Kidney (tissue), 13 donors: ENCODE measurements at regions not wholly inside any gene's neighbourhood (a gene's known extent, or its start where the extent isn't known, plus 50 kb on each side); places are given as distances from the start of the nearest gene placed in this dataset.
A peak's percentile ranks its signal among the peaks of the same experiment; 100 is the strongest.

Experiments used
- DNase-seq, 5 donors: peaks; one replicate each; pipeline ENCODE4 v3.0.0-alpha.2; 2013 to 2020
- FAIRE-seq: peaks from 2 replicates; lab custom pipeline; 2012; peaks lifted over from hg19 to GRCh38; lab: Jason Lieb, UNC
- H3K27ac ChIP-seq, 2 donors: one replicate each; pipeline ENCODE4 v1.7.0; 2013; ENCODE audit warnings: low read depth in 2 of 2, low read length in 2 of 2, inconsistent platforms in 1 of 2
- H3K27me3 ChIP-seq: one replicate; pipeline ENCODE4 v1.7.1; 2013; ENCODE audit warnings: low read length, inconsistent platforms; ENCODE audit not compliant: control insufficient read depth, insufficient read depth
- H3K36me3 ChIP-seq, 3 donors: one replicate each; pipeline versions ENCODE4 v1.7.0 to v1.7.1; 2013; ENCODE audit warnings: low read length in 3 of 3, control low read depth in 1 of 3, inconsistent platforms in 1 of 3; ENCODE audit not compliant: insufficient read depth in 3 of 3, control insufficient read depth in 2 of 3
- H3K4me1 ChIP-seq, 3 donors: one replicate each; pipeline versions ENCODE4 v1.7.0 to v1.7.1; 2013; ENCODE audit warnings: low read length in 3 of 3, inconsistent platforms in 1 of 3, low read depth in 1 of 3; ENCODE audit not compliant: control insufficient read depth in 2 of 3, insufficient read depth in 2 of 3
- H3K4me3 ChIP-seq, 3 donors: one replicate each; pipeline versions ENCODE4 v1.7.0 to v1.8.1; 2013; ENCODE audit warnings: low read length in 3 of 3, control low read depth in 1 of 3, inconsistent platforms in 1 of 3
- H3K9ac ChIP-seq, 3 donors: one replicate each; pipeline versions ENCODE4 v1.7.0 to v1.7.1; 2013; ENCODE audit warnings: low read length in 3 of 3, control low read depth in 1 of 3, inconsistent platforms in 1 of 3
- H3K9me3 ChIP-seq, 3 donors: one replicate each; pipeline versions ENCODE4 v1.7.0 to v1.7.1; 2013; ENCODE audit warnings: low read length in 3 of 3, control low read depth in 1 of 3, inconsistent platforms in 1 of 3; ENCODE audit not compliant: control insufficient read depth in 2 of 3, insufficient read depth in 1 of 3
- intact Hi-C: fragments of 100-400 bp; cut with DNase I; formaldehyde crosslinking; loops from one replicate; pipeline ENCODE4 v1.11.1; 2022
- TF ChIP-seq, protein P1 (sequence below): IDR thresholded peaks from 3 replicates; pipeline ENCODE4 v1.5.1; 2012; ENCODE audit warnings: mild to moderate bottlenecking, moderate library complexity, borderline replicate concordance; ENCODE audit not compliant: insufficient read depth; ENCODE audit errors: extremely low read depth
- donor health status: control.
- donor health status: control.
- donor health status: control.
- donor health status: control.
- donor health status: control.
- donor health status: DM: yes; HTN: yes; CAD: no.
- donor health status: Normal renal cell carcinoma (clear cell type).

DNA sequence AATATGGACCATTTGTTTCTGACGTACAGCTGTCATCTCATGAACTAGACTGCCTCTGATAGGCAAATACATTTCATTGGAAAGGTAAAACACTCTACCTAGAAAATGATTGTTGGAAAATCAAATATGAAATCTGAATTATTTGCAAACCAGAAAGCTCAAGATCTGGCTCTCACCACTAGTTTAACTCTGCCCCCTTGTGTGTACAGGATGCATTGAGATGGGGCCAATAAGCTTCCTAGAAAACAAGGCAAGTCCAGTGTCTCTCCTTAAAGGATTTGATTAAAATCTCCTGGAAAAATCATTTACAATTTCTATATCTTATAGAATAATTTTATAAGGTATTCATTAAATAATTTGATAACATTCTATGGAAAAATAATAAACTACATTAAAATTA, 311.9 kb upstream of the ANKH start:
- TF ChIP-seq, protein P1, sequence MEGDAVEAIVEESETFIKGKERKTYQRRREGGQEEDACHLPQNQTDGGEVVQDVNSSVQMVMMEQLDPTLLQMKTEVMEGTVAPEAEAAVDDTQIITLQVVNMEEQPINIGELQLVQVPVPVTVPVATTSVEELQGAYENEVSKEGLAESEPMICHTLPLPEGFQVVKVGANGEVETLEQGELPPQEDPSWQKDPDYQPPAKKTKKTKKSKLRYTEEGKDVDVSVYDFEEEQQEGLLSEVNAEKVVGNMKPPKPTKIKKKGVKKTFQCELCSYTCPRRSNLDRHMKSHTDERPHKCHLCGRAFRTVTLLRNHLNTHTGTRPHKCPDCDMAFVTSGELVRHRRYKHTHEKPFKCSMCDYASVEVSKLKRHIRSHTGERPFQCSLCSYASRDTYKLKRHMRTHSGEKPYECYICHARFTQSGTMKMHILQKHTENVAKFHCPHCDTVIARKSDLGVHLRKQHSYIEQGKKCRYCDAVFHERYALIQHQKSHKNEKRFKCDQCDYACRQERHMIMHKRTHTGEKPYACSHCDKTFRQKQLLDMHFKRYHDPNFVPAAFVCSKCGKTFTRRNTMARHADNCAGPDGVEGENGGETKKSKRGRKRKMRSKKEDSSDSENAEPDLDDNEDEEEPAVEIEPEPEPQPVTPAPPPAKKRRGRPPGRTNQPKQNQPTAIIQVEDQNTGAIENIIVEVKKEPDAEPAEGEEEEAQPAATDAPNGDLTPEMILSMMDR, result no peak
- Histone ChIP-seq H3K4me3 (no peak overlapping the region), H3K9me3 (no peaks in the 10 kb centered on the region), H3K4me1 (no peaks in the 10 kb centered on the region), H3K9ac (no peak overlapping the region), H3K27me3 (no peaks in the 10 kb centered on the region), H3K36me3 (no peaks in the 10 kb centered on the region), H3K27ac (no peak overlapping the region)
- FAIRE-seq (no peak), DNase-seq (peak in 1 of 5 donors; percentile 7)
- intact Hi-C loops, result no loop called here

DNA sequence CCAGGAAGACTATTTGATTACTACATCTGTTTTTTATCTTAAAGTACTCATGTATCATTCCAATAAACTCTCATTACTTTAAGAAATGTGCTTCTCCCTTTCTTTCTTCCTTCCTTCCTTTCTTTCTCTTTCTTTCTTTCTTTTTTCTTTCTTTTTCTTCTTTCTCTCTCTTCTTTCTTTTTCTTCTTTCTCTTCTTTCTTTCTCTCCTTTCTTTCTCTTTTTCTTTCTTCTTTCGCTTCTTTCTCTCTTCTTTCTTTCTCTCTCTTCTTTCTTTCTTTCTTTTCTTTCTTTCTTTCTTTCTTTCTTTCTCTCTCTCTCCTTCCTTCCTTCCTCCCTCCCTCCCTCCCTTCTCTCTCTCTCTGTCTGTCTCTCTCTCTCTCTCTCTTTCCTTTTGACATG, 298.6 kb upstream of the ANKH start:
- H3K27me3 ChIP-seq, result no peaks in the 10 kb centered on the region
- H3K9ac ChIP-seq, result no peak overlapping the region
- no peak overlapping the region for H3K27ac ChIP-seq
- peaks cover 0 to 9% (median 0%) of the 10 kb centered on the region in 3 donors for H3K9me3 ChIP-seq
- TF ChIP-seq, protein P1, result no peak
- DNase-seq (no peak), FAIRE-seq (no peak)
- intact Hi-C loops, result no loop called here
- no peak overlapping the region for H3K4me3 ChIP-seq
- H3K36me3 ChIP-seq, result no peaks in the 10 kb centered on the region
- no peaks in the 10 kb centered on the region for H3K4me1 ChIP-seq

DNA sequence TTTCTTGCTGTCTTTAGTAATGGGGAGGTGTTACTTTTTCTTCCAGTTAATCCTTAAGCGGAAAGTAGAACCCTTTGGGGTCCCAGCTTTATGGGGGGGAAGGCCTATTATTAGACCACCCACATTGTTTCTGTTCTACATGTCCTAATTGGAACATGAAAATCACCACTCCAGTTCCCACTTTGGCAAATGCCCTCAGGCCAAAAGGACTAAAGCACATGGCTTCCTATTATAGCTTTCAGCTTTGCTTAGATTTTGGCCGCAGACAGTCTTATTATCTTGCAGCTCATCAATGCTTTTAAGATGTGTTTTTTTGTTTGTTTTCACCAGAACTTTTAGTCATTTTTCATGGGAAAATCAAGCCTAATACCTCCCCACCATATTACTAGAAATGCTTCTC, 296.8 kb upstream of the ANKH start:
- no peaks in the 10 kb centered on the region for H3K27me3 ChIP-seq
- H3K4me1 ChIP-seq, result no peaks in the 10 kb centered on the region
- no peak overlapping the region for H3K4me3 ChIP-seq
- H3K9ac ChIP-seq, result no peak overlapping the region
- no peaks in the 10 kb centered on the region for H3K9me3 ChIP-seq
- TF ChIP-seq, protein P1, result no peak
- intact Hi-C loops, result no loop called here
- DNase-seq (no peak), FAIRE-seq (no peak)
- H3K27ac ChIP-seq, result no peak overlapping the region
- H3K36me3 ChIP-seq, result no peaks in the 10 kb centered on the region

DNA sequence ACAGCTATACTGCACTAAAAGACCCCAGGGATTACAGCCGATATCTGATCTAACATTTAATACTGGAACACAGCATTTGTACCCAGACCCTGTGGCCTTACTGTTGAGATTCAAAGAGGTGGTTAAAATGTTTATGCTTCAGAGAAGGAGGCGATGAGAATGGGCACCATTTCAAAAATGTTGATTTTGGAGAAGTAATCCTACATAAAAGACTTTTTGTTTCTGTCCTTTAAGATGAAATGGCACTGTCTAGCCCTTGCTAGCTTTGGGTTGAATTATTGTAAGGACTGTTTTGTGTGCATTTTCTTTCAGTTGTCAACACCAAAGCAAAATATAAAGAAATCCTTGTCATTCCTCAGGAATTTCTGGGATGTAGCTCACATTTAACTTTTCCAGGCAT, 288.5 kb upstream of the ANKH start:
- TF ChIP-seq, protein P1, result no peak
- Histone ChIP-seq H3K9ac (no peak overlapping the region), H3K9me3 (no peaks in the 10 kb centered on the region), H3K27me3 (no peaks in the 10 kb centered on the region), H3K4me1 (no peaks in the 10 kb centered on the region), H3K27ac (no peak overlapping the region), H3K36me3 (no peaks in the 10 kb centered on the region), H3K4me3 (no peak overlapping the region)
- intact Hi-C loops, result no loop called here
- no peak for FAIRE-seq
- no peak for DNase-seq
